Muscle of leg (tissue), 3 donors: ENCODE measurements at regions not wholly inside any gene's neighbourhood (a gene's known extent, or its start where the extent isn't known, plus 50 kb on each side); places are given as distances from the start of the nearest gene placed in this dataset.

Source experiments
- DNase-seq: peaks from one replicate; pipeline ENCODE4 v3.0.0; 2013
- H3K27ac ChIP-seq: one replicate; pipeline ENCODE4 v1.5.1; 2013; ENCODE audit warnings: mild to moderate bottlenecking, low read length, control low read depth
- H3K27me3 ChIP-seq: one replicate; pipeline ENCODE4 v1.6.1; 2013; ENCODE audit warnings: low read length; ENCODE audit not compliant: control insufficient read depth, insufficient read depth
- H3K36me3 ChIP-seq: one replicate; pipeline ENCODE4 v1.6.1; 2013; ENCODE audit warnings: low read length; ENCODE audit not compliant: control insufficient read depth, insufficient read depth
- H3K4me1 ChIP-seq: one replicate; pipeline ENCODE4 v1.6.1; 2013; ENCODE audit warnings: low read length; ENCODE audit not compliant: control insufficient read depth, insufficient read depth
- H3K4me3 ChIP-seq: one replicate; pipeline ENCODE4 v1.5.1; 2013; ENCODE audit warnings: low read length, control low read depth
- H3K9me3 ChIP-seq: replicated peaks from 2 replicates; pipeline ENCODE4 v1.6.1; 2013; ENCODE audit warnings: low read depth, low read length; ENCODE audit not compliant: control insufficient read depth
- WGBS: methylation state at CpG from one replicate; pipeline ENCODE4 v1.1.5; 2013; ENCODE audit warnings: missing lambda C conversion rate; ENCODE audit not compliant: insufficient coverage; 5-methylcytosine and 5-hydroxymethylcytosine counted together

DNA sequence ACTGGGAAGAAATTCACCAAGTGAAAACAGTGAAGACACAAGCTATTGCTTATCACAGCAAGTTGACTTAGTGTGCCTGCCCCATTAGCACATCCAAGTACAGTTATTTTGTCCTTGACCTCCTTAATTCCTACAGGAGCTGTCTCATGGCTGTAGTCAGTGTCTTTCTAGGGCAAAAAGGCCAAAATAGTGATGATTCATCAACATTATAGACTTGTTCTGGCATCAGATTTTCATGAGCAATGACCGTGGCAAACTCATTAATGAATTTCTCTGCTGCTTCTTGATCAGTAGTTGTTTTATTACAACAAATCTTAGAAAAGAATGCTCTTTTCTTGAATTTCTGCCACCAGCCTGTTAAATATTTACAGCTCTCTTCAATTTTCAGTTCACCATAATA is 1169.3 kb upstream of the DDX18 start:
- Histone ChIP-seq H3K4me3 (no peak overlapping the region), H3K27me3 (no peaks in the 10 kb centered on the region), H3K4me1 (no peaks in the 10 kb centered on the region), H3K36me3 (no peaks in the 10 kb centered on the region), H3K9me3 (peaks cover 2% of the 10 kb centered on the region), H3K27ac (no peak overlapping the region)
- DNase-seq: no peak
- whole genome bisulfite sequencing: no CpG with 5 or more reads among the region's 1 CpG

GRCh38 chr2:116668691-116669090 is 1145.8 kb upstream of the DDX18 start:
- no peaks in the 10 kb centered on the region for H3K27me3 ChIP-seq
- H3K27ac ChIP-seq: no peak overlapping the region
- no peak for DNase-seq
- H3K4me1 ChIP-seq: no peaks in the 10 kb centered on the region
- no CpG with 5 or more reads among the region's 1 CpG for WGBS
- H3K36me3 ChIP-seq: no peaks in the 10 kb centered on the region
- no peak overlapping the region for H3K4me3 ChIP-seq
- H3K9me3 ChIP-seq: peaks cover 2% of the 10 kb centered on the region

- 100% methylated on average over 1 of the region's 2 CpGs for WGBS
- H3K27me3 ChIP-seq: no peaks in the 10 kb centered on the region
- H3K27ac ChIP-seq: no peak overlapping the region
- H3K4me1 ChIP-seq: no peaks in the 10 kb centered on the region
- no peaks in the 10 kb centered on the region for H3K9me3 ChIP-seq
- no peaks in the 10 kb centered on the region for H3K36me3 ChIP-seq
- DNase-seq: no peak
- H3K4me3 ChIP-seq: no peak overlapping the region
These were observed 1144.7 kb upstream of the DDX18 start for GRCh38 chr2:116669782-116670181.

DNA sequence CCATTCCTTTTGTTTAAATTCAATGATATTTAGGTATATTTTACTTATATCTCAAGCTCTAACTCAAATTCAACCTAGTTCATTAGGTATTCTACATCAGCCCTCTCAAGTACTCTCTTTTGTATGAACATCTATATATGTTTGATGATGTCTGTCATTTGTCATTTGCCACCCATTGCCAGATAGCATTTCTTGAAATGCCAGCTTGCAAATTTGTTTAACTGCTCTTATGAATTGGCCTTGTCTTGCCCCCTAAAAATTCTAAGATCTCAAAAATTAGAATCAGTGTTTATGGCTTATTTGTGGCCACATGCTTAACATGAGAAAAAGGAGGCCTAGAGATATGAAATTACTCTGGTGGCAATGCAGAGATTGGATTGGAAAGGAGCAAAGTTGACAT is 1140.3 kb upstream of the DDX18 start:
- Histone ChIP-seq H3K9me3 (no peaks in the 10 kb centered on the region), H3K4me3 (no peak overlapping the region), H3K27me3 (no peaks in the 10 kb centered on the region), H3K27ac (no peak overlapping the region), H3K4me1 (no peaks in the 10 kb centered on the region), H3K36me3 (no peaks in the 10 kb centered on the region)
- DNase-seq: no peak

GRCh38 chr2:116676776-116677175 is 1137.7 kb upstream of the DDX18 start:
- no peaks in the 10 kb centered on the region for H3K9me3 ChIP-seq
- H3K27me3 ChIP-seq: no peaks in the 10 kb centered on the region
- H3K36me3 ChIP-seq: no peaks in the 10 kb centered on the region
- no CpG with 5 or more reads among the region's 2 CpGs for WGBS
- H3K4me3 ChIP-seq: no peak overlapping the region
- H3K4me1 ChIP-seq: no peaks in the 10 kb centered on the region
- no peak for DNase-seq
- H3K27ac ChIP-seq: no peak overlapping the region

DNA sequence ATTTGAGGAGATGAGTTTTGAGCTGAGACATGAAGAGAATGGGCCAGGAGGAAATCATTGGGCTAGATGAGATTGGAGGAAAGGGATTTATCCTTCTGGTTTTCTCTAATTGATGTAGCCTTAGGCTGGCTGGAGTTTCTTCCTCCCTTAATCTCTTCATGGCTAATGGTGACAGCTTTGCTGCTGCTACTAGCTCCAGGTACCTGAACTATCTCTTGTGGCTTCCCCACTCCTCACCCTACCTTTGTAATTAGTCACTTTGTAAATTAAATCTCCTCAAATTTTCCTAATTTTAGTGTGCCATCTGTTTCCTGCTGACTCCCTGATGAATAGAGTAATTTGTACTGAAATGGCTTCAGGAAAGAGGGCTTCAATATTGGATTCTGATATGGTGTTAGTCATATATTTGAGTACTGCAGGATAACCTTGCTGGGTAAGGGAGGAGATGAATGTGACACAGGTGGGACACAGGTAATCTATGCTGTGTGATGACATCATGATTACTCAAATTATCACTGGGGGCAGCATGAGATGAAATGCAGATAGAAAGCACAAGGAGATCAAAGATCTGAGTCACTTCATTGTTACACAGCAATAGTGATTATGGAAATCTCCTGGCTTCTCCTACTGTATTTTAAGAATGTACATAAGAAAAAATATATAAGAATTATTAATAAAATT is 1134.1 kb upstream of the DDX18 start:
- Histone ChIP-seq H3K27ac (no peak overlapping the region), H3K4me3 (no peak overlapping the region), H3K4me1 (no peaks in the 10 kb centered on the region), H3K36me3 (no peaks in the 10 kb centered on the region), H3K27me3 (no peaks in the 10 kb centered on the region), H3K9me3 (no peaks in the 10 kb centered on the region)
- no peak for DNase-seq

- Histone ChIP-seq H3K36me3 (no peaks in the 10 kb centered on the region), H3K9me3 (no peaks in the 10 kb centered on the region)
- no peak for DNase-seq
These were observed 1127.1 kb upstream of the DDX18 start for GRCh38 chr2:116687371-116687770.

GRCh38 chr2:116692988-116693387 is 1121.5 kb upstream of the DDX18 start:
- Histone ChIP-seq H3K36me3 (no peaks in the 10 kb centered on the region), H3K4me1 (no peaks in the 10 kb centered on the region), H3K9me3 (no peaks in the 10 kb centered on the region), H3K4me3 (no peak overlapping the region), H3K27me3 (no peaks in the 10 kb centered on the region), H3K27ac (no peak overlapping the region)
- no peak for DNase-seq
- WGBS: 80% methylated on average over 1 of the region's 2 CpGs

More at GRCh38 chr2:116687371-116687770, 1127.1 kb upstream of the DDX18 start:
- H3K27ac ChIP-seq: no peak overlapping the region
- no peak overlapping the region for H3K4me3 ChIP-seq
- H3K4me1 ChIP-seq: no peaks in the 10 kb centered on the region
- H3K27me3 ChIP-seq: no peaks in the 10 kb centered on the region

DNA sequence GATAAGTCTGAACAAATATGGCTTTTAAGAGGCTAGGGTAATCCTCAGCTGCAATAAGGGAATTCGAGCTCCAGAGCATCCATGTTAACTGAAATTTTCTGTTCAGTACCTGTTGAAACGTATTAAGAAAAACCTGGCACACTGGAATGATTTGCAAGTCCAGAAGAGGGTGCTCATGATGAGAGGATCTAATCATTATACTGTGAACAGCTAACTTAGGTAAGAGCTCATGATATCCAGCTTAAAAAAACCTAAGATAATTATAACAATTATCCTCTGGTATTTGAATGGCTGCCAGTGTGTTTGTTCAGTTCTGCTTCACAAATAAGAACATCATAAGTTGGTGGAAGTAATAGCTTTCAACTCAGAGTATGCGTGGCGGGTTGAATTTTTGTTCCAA is 1118.3 kb upstream of the DDX18 start:
- 56% methylated on average over 1 of the region's 4 CpGs for WGBS
- Histone ChIP-seq H3K4me3 (no peak overlapping the region), H3K36me3 (no peaks in the 10 kb centered on the region), H3K4me1 (no peaks in the 10 kb centered on the region), H3K27me3 (no peaks in the 10 kb centered on the region), H3K27ac (no peak overlapping the region), H3K9me3 (no peaks in the 10 kb centered on the region)
- no peak for DNase-seq

DNA sequence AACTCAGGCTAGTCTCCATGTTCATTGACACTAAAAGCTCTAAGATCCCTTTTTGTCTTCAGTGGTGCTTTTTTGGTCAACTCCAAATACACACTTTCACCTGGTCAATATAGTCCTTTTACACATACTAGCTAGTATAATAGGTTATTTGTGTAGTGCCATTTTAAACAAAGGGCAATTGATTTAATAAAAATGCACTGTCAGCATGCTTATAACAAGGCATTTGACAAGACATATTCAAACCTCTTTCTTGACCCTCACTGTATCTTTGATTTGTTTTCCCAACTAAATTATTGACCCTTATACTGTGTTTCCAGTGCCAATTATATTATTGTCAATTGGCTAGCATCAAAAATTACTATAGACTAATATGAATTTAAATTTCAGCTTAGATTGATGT is 1117.6 kb upstream of the DDX18 start:
- Histone ChIP-seq H3K36me3 (no peaks in the 10 kb centered on the region), H3K9me3 (no peaks in the 10 kb centered on the region), H3K4me3 (no peak overlapping the region), H3K27me3 (no peaks in the 10 kb centered on the region), H3K27ac (no peak overlapping the region), H3K4me1 (no peaks in the 10 kb centered on the region)
- no peak for DNase-seq

DNA sequence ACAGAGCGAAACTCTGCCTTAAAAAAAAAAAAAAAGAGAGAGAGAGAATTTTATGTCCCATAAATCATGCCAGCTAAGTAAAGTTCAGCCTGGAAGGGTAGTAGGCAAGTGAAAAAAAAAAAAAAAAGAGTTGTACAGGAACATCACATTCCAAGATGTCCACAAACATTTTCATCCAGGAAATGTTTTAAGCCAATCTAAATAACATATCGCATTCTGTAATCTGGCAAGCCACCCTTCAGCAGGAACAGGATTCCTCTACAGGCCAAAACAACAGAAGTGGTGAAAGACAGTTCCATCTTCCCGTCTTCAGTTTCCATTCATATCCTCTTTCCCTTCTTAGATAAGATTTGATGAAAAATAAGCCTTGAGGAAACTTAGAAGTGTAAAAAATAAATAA is 1108.1 kb upstream of the DDX18 start:
- Histone ChIP-seq H3K4me1 (no peaks in the 10 kb centered on the region), H3K36me3 (no peaks in the 10 kb centered on the region), H3K9me3 (no peaks in the 10 kb centered on the region), H3K27ac (no peak overlapping the region), H3K4me3 (no peak overlapping the region), H3K27me3 (no peaks in the 10 kb centered on the region)
- WGBS: 20% methylated on average over 1 of the region's 3 CpGs
- no peak for DNase-seq
